Ishikawa (cell line): ENCODE measurements at regions not wholly inside any gene's neighbourhood (a gene's known extent, or its start where the extent isn't known, plus 50 kb on each side); places are given as distances from the start of the nearest gene placed in this dataset.

ENCODE experiments used
- CEBPB ChIP-seq: IDR thresholded peaks from 2 replicates; pipeline ENCODE4 v1.6.1; 2012
- CREB1 ChIP-seq: IDR thresholded peaks from 2 replicates; pipeline ENCODE4 v1.6.1; 2012; ENCODE audit warnings: low read depth
- EGR1 ChIP-seq: IDR thresholded peaks from 2 replicates; pipeline ENCODE4 v1.6.1; 2012
- EP300 ChIP-seq: IDR thresholded peaks from 2 replicates; pipeline ENCODE4 v1.6.1; 2012; ENCODE audit warnings: borderline replicate concordance
- FOXM1 ChIP-seq: IDR thresholded peaks from 2 replicates; pipeline ENCODE4 v1.6.1; 2012; ENCODE audit warnings: low read depth, borderline replicate concordance
- MAX ChIP-seq: IDR thresholded peaks from 2 replicates; pipeline ENCODE4 v1.6.1; 2012
- NFIC ChIP-seq: IDR thresholded peaks from 2 replicates; pipeline ENCODE4 v1.6.1; 2012
- RAD21 ChIP-seq: IDR thresholded peaks from 2 replicates; pipeline ENCODE4 v1.6.1; 2012; ENCODE audit warnings: low read depth
- TAF1 ChIP-seq: IDR thresholded peaks from 2 replicates; pipeline ENCODE4 v1.6.1; 2012; ENCODE audit warnings: low read depth, mild to moderate bottlenecking
- TCF12 ChIP-seq: IDR thresholded peaks from 2 replicates; pipeline ENCODE4 v1.6.1; 2012; ENCODE audit warnings: low read depth
- TEAD4 ChIP-seq: IDR thresholded peaks from 2 replicates; pipeline ENCODE4 v1.6.1; 2012
- YY1 ChIP-seq: IDR thresholded peaks from 2 replicates; pipeline ENCODE4 v1.6.1; 2012; ENCODE audit warnings: low read depth
- ZBTB7A ChIP-seq: IDR thresholded peaks from 2 replicates; pipeline ENCODE4 v1.6.1; 2012; ENCODE audit warnings: low read depth
- TF ChIP-seq, protein P1 (sequence below): IDR thresholded peaks from 2 replicates; pipeline ENCODE4 v1.6.1; 2012
- TF ChIP-seq, protein P2 (sequence below): IDR thresholded peaks from 2 replicates; pipeline ENCODE4 v1.6.1; 2012; ENCODE audit warnings: low read depth, mild to moderate bottlenecking

- TF ChIP-seq ZBTB7A: no peak
- no peak for TF ChIP-seq FOXM1
- TF ChIP-seq, protein P1, sequence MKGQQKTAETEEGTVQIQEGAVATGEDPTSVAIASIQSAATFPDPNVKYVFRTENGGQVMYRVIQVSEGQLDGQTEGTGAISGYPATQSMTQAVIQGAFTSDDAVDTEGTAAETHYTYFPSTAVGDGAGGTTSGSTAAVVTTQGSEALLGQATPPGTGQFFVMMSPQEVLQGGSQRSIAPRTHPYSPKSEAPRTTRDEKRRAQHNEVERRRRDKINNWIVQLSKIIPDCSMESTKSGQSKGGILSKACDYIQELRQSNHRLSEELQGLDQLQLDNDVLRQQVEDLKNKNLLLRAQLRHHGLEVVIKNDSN: no peak
- TF ChIP-seq NFIC: no peak
- TF ChIP-seq TEAD4: no peak
- no peak for TF ChIP-seq TCF12
- TF ChIP-seq TAF1: no peak
- TF ChIP-seq, protein P2, sequence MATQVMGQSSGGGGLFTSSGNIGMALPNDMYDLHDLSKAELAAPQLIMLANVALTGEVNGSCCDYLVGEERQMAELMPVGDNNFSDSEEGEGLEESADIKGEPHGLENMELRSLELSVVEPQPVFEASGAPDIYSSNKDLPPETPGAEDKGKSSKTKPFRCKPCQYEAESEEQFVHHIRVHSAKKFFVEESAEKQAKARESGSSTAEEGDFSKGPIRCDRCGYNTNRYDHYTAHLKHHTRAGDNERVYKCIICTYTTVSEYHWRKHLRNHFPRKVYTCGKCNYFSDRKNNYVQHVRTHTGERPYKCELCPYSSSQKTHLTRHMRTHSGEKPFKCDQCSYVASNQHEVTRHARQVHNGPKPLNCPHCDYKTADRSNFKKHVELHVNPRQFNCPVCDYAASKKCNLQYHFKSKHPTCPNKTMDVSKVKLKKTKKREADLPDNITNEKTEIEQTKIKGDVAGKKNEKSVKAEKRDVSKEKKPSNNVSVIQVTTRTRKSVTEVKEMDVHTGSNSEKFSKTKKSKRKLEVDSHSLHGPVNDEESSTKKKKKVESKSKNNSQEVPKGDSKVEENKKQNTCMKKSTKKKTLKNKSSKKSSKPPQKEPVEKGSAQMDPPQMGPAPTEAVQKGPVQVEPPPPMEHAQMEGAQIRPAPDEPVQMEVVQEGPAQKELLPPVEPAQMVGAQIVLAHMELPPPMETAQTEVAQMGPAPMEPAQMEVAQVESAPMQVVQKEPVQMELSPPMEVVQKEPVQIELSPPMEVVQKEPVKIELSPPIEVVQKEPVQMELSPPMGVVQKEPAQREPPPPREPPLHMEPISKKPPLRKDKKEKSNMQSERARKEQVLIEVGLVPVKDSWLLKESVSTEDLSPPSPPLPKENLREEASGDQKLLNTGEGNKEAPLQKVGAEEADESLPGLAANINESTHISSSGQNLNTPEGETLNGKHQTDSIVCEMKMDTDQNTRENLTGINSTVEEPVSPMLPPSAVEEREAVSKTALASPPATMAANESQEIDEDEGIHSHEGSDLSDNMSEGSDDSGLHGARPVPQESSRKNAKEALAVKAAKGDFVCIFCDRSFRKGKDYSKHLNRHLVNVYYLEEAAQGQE: no peak
- TF ChIP-seq EP300: no peak
- TF ChIP-seq CEBPB: no peak
- TF ChIP-seq MAX: no peak
- no peak for TF ChIP-seq EGR1
Measured at GRCh38 chr5:82340799-82341198, 62.6 kb upstream of the RPS23 start.

- TF ChIP-seq TCF12 (no peak), ZBTB7A (no peak), FOXM1 (no peak), EP300 (no peak), EGR1 (no peak), TAF1 (no peak), CEBPB (no peak), NFIC (no peak), YY1 (no peak), MAX (no peak), CREB1 (no peak), RAD21 (no peak), TEAD4 (no peak)
- TF ChIP-seq, protein P1: no peak
- TF ChIP-seq, protein P2: no peak
Measured at GRCh38 chr5:82339792-82340191, 61.6 kb upstream of the RPS23 start.

DNA sequence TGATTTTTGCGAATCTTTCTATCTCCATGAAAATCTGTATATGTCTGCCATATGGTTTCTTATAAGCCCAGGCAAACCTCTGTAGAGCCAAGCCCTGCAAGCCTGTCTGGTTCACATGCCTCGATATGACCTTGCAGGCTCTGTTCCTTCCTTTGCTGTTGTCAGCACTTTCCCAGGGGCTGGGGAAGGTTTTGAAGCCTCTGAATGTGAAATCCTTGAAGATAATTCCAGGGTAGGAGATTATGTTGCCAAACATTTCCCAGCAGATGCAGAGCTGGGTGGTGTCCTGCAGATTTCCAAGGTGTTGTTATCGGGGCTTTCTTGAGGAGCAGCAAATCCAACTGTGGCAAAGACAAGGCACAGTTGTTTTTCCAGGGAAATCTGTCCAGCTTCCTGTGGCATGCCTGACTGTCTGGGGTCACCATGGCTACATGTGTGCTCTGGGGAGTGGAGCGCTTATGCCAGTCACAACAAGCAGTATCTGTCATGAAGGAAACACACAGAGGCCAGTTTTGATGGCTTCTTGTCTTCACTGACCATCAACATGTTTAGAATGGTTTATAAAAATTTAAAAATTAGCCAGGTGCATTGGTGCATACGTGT is 60.7 kb upstream of the RPS23 start:
- TF ChIP-seq TCF12 (no peak), RAD21 (no peak), TAF1 (no peak), EP300 (no peak), EGR1 (no peak), NFIC (no peak), YY1 (no peak), FOXM1 (no peak), TEAD4 (no peak)
- TF ChIP-seq, protein P2: no peak

- TF ChIP-seq EGR1: no peak
- no peak for TF ChIP-seq TEAD4
- no peak for TF ChIP-seq MAX
- no peak for TF ChIP-seq ZBTB7A
- no peak for TF ChIP-seq TAF1
- no peak for TF ChIP-seq RAD21
- TF ChIP-seq FOXM1: no peak
- TF ChIP-seq TCF12: no peak
- TF ChIP-seq, protein P2: no peak
- no peak for TF ChIP-seq CREB1
Measured at GRCh38 chr5:82336959-82337351, 58.8 kb upstream of the RPS23 start.
